HEK293 (cell line): ENCODE measurements at regions not wholly inside any gene's neighbourhood (a gene's known extent, or its start where the extent isn't known, plus 50 kb on each side); places are given as distances from the start of the nearest gene placed in this dataset.

Experiments
- CTCF ChIA-PET: fragments of 350-600 bp; formaldehyde crosslinking; extraction: SDS; loops from one replicate; lab custom pipeline; 2021; ENCODE audit warnings: antibody characterized with exemption; lab: Yijun Ruan, JAX
- POLR2A ChIA-PET: fragments of 300-600 bp; formaldehyde crosslinking; extraction: SDS; loops from one replicate; lab custom pipeline; 2020; ENCODE audit warnings: antibody characterized with exemption, inconsistent platforms; lab: Yijun Ruan, JAX
- H3K27ac ChIP-seq: fragments of 200-500 bp; sonication (Bioruptor generic); 2 replicates; pipeline ENCODE4 v1.5.1; 2014; ENCODE audit warnings: low read depth, low read length, control low read depth, inconsistent platforms; ENCODE audit errors: extremely low read depth
- H3K36me3 ChIP-seq, 2 experiments: fragments of 200-500 bp in 1 of 2; sonication (Bioruptor generic) in 1 of 2; 1 replicate in 1 of 2; 2 replicates in 1 of 2; pipeline ENCODE4 v1.5.1; 2014 to 2017; ENCODE audit warnings: inconsistent platforms in 2 of 2, low read length in 2 of 2; ENCODE audit not compliant: control insufficient read depth in 2 of 2, insufficient read depth in 1 of 2
- H3K4me1 ChIP-seq: fragments of 200-500 bp; sonication (Bioruptor generic); 2 replicates; pipeline ENCODE4 v1.5.1; 2014; ENCODE audit warnings: mild to moderate bottlenecking, low read length, inconsistent platforms; ENCODE audit not compliant: control insufficient read depth, insufficient read depth
- H3K4me3 ChIP-seq: 2 replicates; pipeline ENCODE4 v1.5.1; 2011; ENCODE audit warnings: low read depth, mild to moderate bottlenecking, control low read depth, low read length, moderate library complexity
- H3K9me3 ChIP-seq: fragments of 200-500 bp; sonication (Bioruptor generic); 2 replicates; pipeline ENCODE4 v1.5.1; 2014; ENCODE audit warnings: low read depth, low read length, inconsistent platforms; ENCODE audit not compliant: control insufficient read depth, insufficient read depth
- GLIS2 ChIP-seq: fragments of 450-650 bp; formaldehyde crosslinking; IDR thresholded peaks from 2 replicates; pipeline ENCODE4 v1.5.1; 2016; ENCODE audit warnings: missing biosample characterization, missing genetic modification characterization
- KLF16 ChIP-seq: fragments of 450-650 bp; formaldehyde crosslinking; IDR thresholded peaks from 2 replicates; pipeline ENCODE4 v1.5.1; 2017; ENCODE audit warnings: missing biosample characterization, missing genetic modification characterization
- KLF7 ChIP-seq: fragments of 450-650 bp; formaldehyde crosslinking; IDR thresholded peaks from 2 replicates; pipeline ENCODE4 v1.5.1; 2016; ENCODE audit warnings: missing biosample characterization, missing genetic modification characterization, borderline replicate concordance
- KLF9 ChIP-seq: fragments of 450-650 bp; formaldehyde crosslinking; IDR thresholded peaks from 2 replicates; pipeline ENCODE4 v1.5.1; 2016; ENCODE audit warnings: missing biosample characterization, missing genetic modification characterization, low read depth
- SCRT1 ChIP-seq: fragments of 450-650 bp; formaldehyde crosslinking; IDR thresholded peaks from 2 replicates; pipeline ENCODE4 v1.5.1; 2016; ENCODE audit warnings: missing biosample characterization, missing genetic modification characterization, borderline replicate concordance
- SP3 ChIP-seq: fragments of 450-650 bp; formaldehyde crosslinking; IDR thresholded peaks from 2 replicates; pipeline ENCODE4 v1.5.1; 2016; ENCODE audit warnings: missing biosample characterization, missing genetic modification characterization
- ZBTB1 ChIP-seq: fragments of 450-650 bp; formaldehyde crosslinking; IDR thresholded peaks from 2 replicates; pipeline ENCODE4 v1.5.1; 2016; ENCODE audit warnings: missing biosample characterization, missing genetic modification characterization
- ZNF121 ChIP-seq: fragments of 450-650 bp; formaldehyde crosslinking; IDR thresholded peaks from 2 replicates; pipeline ENCODE4 v1.5.1; 2016; ENCODE audit warnings: missing biosample characterization, missing genetic modification characterization
- ZNF133 ChIP-seq: fragments of 450-650 bp; formaldehyde crosslinking; IDR thresholded peaks from 2 replicates; pipeline ENCODE4 v1.5.1; 2016; ENCODE audit warnings: missing biosample characterization, missing genetic modification characterization
- ZNF146 ChIP-seq: fragments of 450-650 bp; formaldehyde crosslinking; IDR thresholded peaks from 2 replicates; pipeline ENCODE4 v1.5.1; 2016; ENCODE audit warnings: missing biosample characterization, missing genetic modification characterization
- ZNF214 ChIP-seq: fragments of 450-650 bp; formaldehyde crosslinking; IDR thresholded peaks from 2 replicates; pipeline ENCODE4 v1.5.1; 2017; ENCODE audit warnings: missing biosample characterization, mild to moderate bottlenecking, missing genetic modification characterization, borderline replicate concordance
- ZNF394 ChIP-seq: fragments of 450-650 bp; formaldehyde crosslinking; IDR thresholded peaks from 2 replicates; pipeline ENCODE4 v1.5.1; 2016; ENCODE audit warnings: missing biosample characterization, missing genetic modification characterization, mild to moderate bottlenecking, moderate library complexity, borderline replicate concordance
- ZNF514 ChIP-seq: fragments of 450-650 bp; formaldehyde crosslinking; IDR thresholded peaks from 2 replicates; pipeline ENCODE4 v1.5.1; 2016; ENCODE audit warnings: missing biosample characterization, missing genetic modification characterization
- ZNF518A ChIP-seq: fragments of 450-650 bp; formaldehyde crosslinking; conservative IDR thresholded peaks from 2 replicates; pipeline ENCODE4 v1.5.1; 2016; ENCODE audit warnings: low read depth, missing biosample characterization, missing genetic modification characterization
- ZNF596 ChIP-seq: fragments of 450-650 bp; IDR thresholded peaks from 2 replicates; pipeline ENCODE4 v1.5.0; 2018; ENCODE audit warnings: missing biosample characterization, mild to moderate bottlenecking, missing genetic modification characterization, moderate library complexity
- ZNF777 ChIP-seq: fragments of 450-650 bp; formaldehyde crosslinking; IDR thresholded peaks from 2 replicates; pipeline ENCODE4 v1.5.1; 2017; ENCODE audit warnings: missing biosample characterization, missing genetic modification characterization, borderline replicate concordance
- ZXDB ChIP-seq: fragments of 450-650 bp; formaldehyde crosslinking; IDR thresholded peaks from 2 replicates; pipeline ENCODE4 v1.5.1; 2016; ENCODE audit warnings: missing biosample characterization, missing genetic modification characterization
- TF ChIP-seq, protein P1 (sequence below): fragments of 450-650 bp; formaldehyde crosslinking; IDR thresholded peaks from 2 replicates; pipeline ENCODE4 v1.5.1; 2017; ENCODE audit warnings: missing biosample characterization, mild to moderate bottlenecking, missing genetic modification characterization, moderate library complexity

DNA sequence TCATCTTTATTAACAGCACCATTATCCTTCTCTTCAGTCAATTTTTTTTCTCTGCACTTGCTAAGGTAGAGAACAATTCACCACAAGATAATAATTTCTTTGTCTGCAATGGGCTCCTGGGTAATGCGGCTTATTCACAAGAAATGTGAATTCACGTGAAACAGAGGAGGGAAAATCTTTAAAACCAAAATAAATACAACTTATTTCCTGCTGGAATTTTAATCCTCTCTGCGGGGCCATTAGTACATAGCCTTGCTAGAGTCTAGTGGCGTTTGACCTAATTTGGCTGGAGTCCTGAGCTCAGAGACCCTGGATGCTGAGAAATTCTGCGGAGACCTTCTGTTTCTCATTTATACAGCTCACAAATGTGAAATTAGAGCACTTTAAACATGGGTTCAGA, 319.3 kb upstream of the MMADHC start (continued):
- TF ChIP-seq ZNF518A (tag by site-specific recombination), result no peak
- no peak for TF ChIP-seq SP3 (tag by site-specific recombination)
- TF ChIP-seq ZNF514, result no peak
- no peak for TF ChIP-seq ZNF214

GRCh38 chr2:149904352-149905175, 317.0 kb upstream of the MMADHC start:
- Histone ChIP-seq H3K9me3 (no peaks in the 10 kb centered on the region), H3K27ac (no peak overlapping the region)
- TF ChIP-seq ZNF121, result no peak
- no peak for TF ChIP-seq ZNF777 (tag by site-specific recombination)
- TF ChIP-seq SCRT1 (tag by site-specific recombination), result no peak
- no peak for TF ChIP-seq ZXDB (tag by site-specific recombination)
- no peak for TF ChIP-seq ZNF146 (tag by site-specific recombination)
- TF ChIP-seq KLF7 (tag by site-specific recombination), result no peak
- TF ChIP-seq KLF16 (tag by site-specific recombination), result no peak
- no peak for TF ChIP-seq ZNF394 (tag by site-specific recombination)
- TF ChIP-seq ZBTB1, result no peak
- TF ChIP-seq KLF9 (tag by site-specific recombination), result no peak
- TF ChIP-seq, protein P1, sequence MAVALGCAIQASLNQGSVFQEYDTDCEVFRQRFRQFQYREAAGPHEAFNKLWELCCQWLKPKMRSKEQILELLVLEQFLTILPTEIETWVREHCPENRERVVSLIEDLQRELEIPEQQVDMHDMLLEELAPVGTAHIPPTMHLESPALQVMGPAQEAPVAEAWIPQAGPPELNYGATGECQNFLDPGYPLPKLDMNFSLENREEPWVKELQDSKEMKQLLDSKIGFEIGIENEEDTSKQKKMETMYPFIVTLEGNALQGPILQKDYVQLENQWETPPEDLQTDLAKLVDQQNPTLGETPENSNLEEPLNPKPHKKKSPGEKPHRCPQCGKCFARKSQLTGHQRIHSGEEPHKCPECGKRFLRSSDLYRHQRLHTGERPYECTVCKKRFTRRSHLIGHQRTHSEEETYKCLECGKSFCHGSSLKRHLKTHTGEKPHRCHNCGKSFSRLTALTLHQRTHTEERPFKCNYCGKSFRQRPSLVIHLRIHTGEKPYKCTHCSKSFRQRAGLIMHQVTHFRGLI (tag by site-specific recombination), result no peak
- TF ChIP-seq ZNF133 (tag by site-specific recombination), result no peak
- no peak for TF ChIP-seq ZNF596 (tag by site-specific recombination)
- no peak for TF ChIP-seq GLIS2 (tag by site-specific recombination)
- TF ChIP-seq, all 188 proteins: peak for 0
- Histone ChIP-seq H3K4me1 (peaks cover 5% of the 10 kb centered on the region; the same call in 1 of the 2 replicates), H3K4me3 (no peak overlapping the region), H3K36me3 (no peaks in the 10 kb centered on the region)
- ChIA-PET POLR2A (no interaction called here), CTCF (no interaction called here)
